GM21447 (cell line): ENCODE measurements at regions not wholly inside any gene's neighbourhood (a gene's known extent, or its start where the extent isn't known, plus 50 kb on each side); places are given as distances from the start of the nearest gene placed in this dataset.

Experiments
- ATAC-seq: cut with Tn5 transposase; IDR thresholded peaks from one replicate; pipeline ENCODE4 v1.9.1; 2021; ENCODE audit not compliant: unreplicated experiment

GRCh38 chr3:72698154-72698917 is 149.9 kb downstream of the SHQ1 start:
- ATAC-seq, result no peak

- no peak for ATAC-seq
Observed at GRCh38 chr3:72697717-72698116, 150.5 kb downstream of the SHQ1 start.

GRCh38 chr3:72696815-72697214 is 151.4 kb downstream of the SHQ1 start:
- ATAC-seq, result no peak

GRCh38 chr3:72694398-72694797 is 153.8 kb downstream of the SHQ1 start:
- ATAC-seq, result no peak

- no peak for ATAC-seq
Observed at GRCh38 chr3:72692990-72693389, 155.3 kb downstream of the SHQ1 start.

- ATAC-seq, result no peak
Observed at GRCh38 chr3:72690629-72691028, 157.6 kb downstream of the SHQ1 start.

- ATAC-seq, result peak; percentile 65
Observed at GRCh38 chr3:72682936-72683452, 165.3 kb downstream of the SHQ1 start.

- no peak for ATAC-seq
Observed at GRCh38 chr3:72681598-72681997, 166.6 kb downstream of the SHQ1 start.

- ATAC-seq, result no peak
Observed at GRCh38 chr3:72680766-72681165, 167.5 kb downstream of the SHQ1 start.

GRCh38 chr3:72679540-72680198 is 168.6 kb downstream of the SHQ1 start:
- no peak for ATAC-seq

- no peak for ATAC-seq
Observed at GRCh38 chr3:72678867-72679266, 169.4 kb downstream of the SHQ1 start.

- ATAC-seq, result no peak
Observed at GRCh38 chr3:72678380-72678779, 169.9 kb downstream of the SHQ1 start.

GRCh38 chr3:72675243-72675642 is 173.0 kb downstream of the SHQ1 start:
- no peak for ATAC-seq

- no peak for ATAC-seq
Observed at GRCh38 chr3:72673011-72673771, 175.1 kb downstream of the SHQ1 start.

- no peak for ATAC-seq
Observed at GRCh38 chr3:72669224-72669623, 179.0 kb downstream of the SHQ1 start.

GRCh38 chr3:72666447-72666755 is 181.8 kb downstream of the SHQ1 start:
- no peak for ATAC-seq

- ATAC-seq, result no peak
Observed at GRCh38 chr3:72665701-72666446, 182.4 kb downstream of the SHQ1 start.

- ATAC-seq, result no peak
Observed at GRCh38 chr3:72665103-72665502, 183.1 kb downstream of the SHQ1 start.

- no peak for ATAC-seq
Observed at GRCh38 chr3:72664184-72664975, 183.9 kb downstream of the SHQ1 start.

GRCh38 chr3:72663429-72663828 is 184.8 kb downstream of the SHQ1 start:
- no peak for ATAC-seq
